Gastrocnemius medialis (tissue), 4 donors: ENCODE measurements at regions not wholly inside any gene's neighbourhood (a gene's known extent, or its start where the extent isn't known, plus 50 kb on each side); places are given as distances from the start of the nearest gene placed in this dataset.

Experiments used
- CTCF ChIP-seq, 5 experiments: fragments of 450-650 bp in 3 of 5; fragments of 200-600 bp in 2 of 5; sonication (generic) in 2 of 5; IDR thresholded peaks in 4 of 5; conservative IDR thresholded peaks in 1 of 5; 1 replicate in 4 of 5; 2 replicates in 1 of 5; pipeline ENCODE4 v1.5.1; 2016 to 2019; ENCODE audit warnings: antibody characterized with exemption in 5 of 5, mild to moderate bottlenecking in 3 of 5, moderate library complexity in 3 of 5
- POLR2A ChIP-seq, 2 donors: fragments of 450-650 bp; IDR thresholded peaks; one replicate each; pipeline ENCODE4 v1.6.1; 2017; ENCODE audit warnings: antibody characterized with exemption in 2 of 2, mild to moderate bottlenecking in 2 of 2, moderate library complexity in 2 of 2

- TF ChIP-seq CTCF (IDR thresholded peaks at IDR 0.05 in 4 of 5, conservative IDR thresholded peaks at IDR 0.05 in 1 of 5) = no peak
- TF ChIP-seq POLR2A (IDR thresholded peaks at IDR 0.05) = no peak
Measured at GRCh38 chr14:53355581-53356112, 202.5 kb upstream of the DDHD1 start.
